WTC11 (cell line): ENCODE measurements at regions not wholly inside any gene's neighbourhood (a gene's known extent, or its start where the extent isn't known, plus 50 kb on each side); places are given as distances from the start of the nearest gene placed in this dataset.

Experiments used
- ATAC-seq: fragments of 200-7000 bp; cut with Tn5 transposase; 2 replicates; pipeline ENCODE4 v1.10.0; 2021; ENCODE audit warnings: mild to moderate bottlenecking, moderate library complexity
- CTCF ChIA-PET: fragments of 300-600 bp; sonication (Branson Sonifier 250); formaldehyde crosslinking; loops from one replicate; lab custom pipeline; 2021; ENCODE audit warnings: antibody characterized with exemption; lab: Charles Lee
- POLR2A ChIA-PET: fragments of 350-600 bp; sonication (Branson Sonifier 250); formaldehyde crosslinking; loops from one replicate; lab custom pipeline; 2021; ENCODE audit warnings: antibody characterized with exemption; lab: Charles Lee
- DNase-seq: peaks from one replicate; pipeline ENCODE4 v3.0.0; 2021; ENCODE audit warnings: low spot score
- H3K27ac Mint-ChIP-seq: 2 replicates; pipeline ENCODE4 v1.8.0; 2021; ENCODE audit warnings: mixed read lengths
- H3K27me3 Mint-ChIP-seq: 2 replicates; pipeline ENCODE4 v1.8.0; 2021; ENCODE audit warnings: low read depth, mild to moderate bottlenecking, moderate library complexity, mixed read lengths
- H3K36me3 Mint-ChIP-seq: 2 replicates; pipeline ENCODE4 v1.8.0; 2021; ENCODE audit warnings: mixed read lengths
- H3K4me1 Mint-ChIP-seq: 2 replicates; pipeline ENCODE4 v1.8.0; 2022; ENCODE audit warnings: mixed read lengths
- H3K4me3 Mint-ChIP-seq: 2 replicates; pipeline ENCODE4 v1.8.0; 2021; ENCODE audit warnings: mild to moderate bottlenecking, moderate library complexity, mixed read lengths
- H3K9me3 Mint-ChIP-seq: 2 replicates; pipeline ENCODE4 v1.8.0; 2021; ENCODE audit warnings: mixed read lengths
- CREB1 ChIP-seq: sonication (generic); formaldehyde crosslinking; IDR thresholded peaks from 2 replicates; pipeline ENCODE4 v1.8.0; 2023; ENCODE audit warnings: mild to moderate bottlenecking, missing genetic modification reagents
- ELF4 ChIP-seq: sonication (generic); formaldehyde crosslinking; IDR thresholded peaks from 2 replicates; pipeline ENCODE4 v1.8.1; 2022; ENCODE audit warnings: low read depth, mild to moderate bottlenecking, moderate library complexity, missing genetic modification reagents
- ESRRA ChIP-seq: sonication (generic); formaldehyde crosslinking; IDR thresholded peaks from 2 replicates; pipeline ENCODE4 v1.8.1; 2022; ENCODE audit warnings: mild to moderate bottlenecking, missing genetic modification reagents, borderline replicate concordance
- ETV6 ChIP-seq: sonication (generic); formaldehyde crosslinking; IDR thresholded peaks from 2 replicates; pipeline ENCODE4 v1.8.1; 2022; ENCODE audit warnings: mild to moderate bottlenecking, missing genetic modification reagents
- GABPB1 ChIP-seq: sonication (generic); formaldehyde crosslinking; IDR thresholded peaks from 2 replicates; pipeline ENCODE4 v1.8.1; 2023; ENCODE audit warnings: mild to moderate bottlenecking, missing genetic modification reagents
- GRHL2 ChIP-seq: fragments of 250-450 bp; sonication (Bioruptor Pico); IDR thresholded peaks from 2 replicates; pipeline ENCODE4 v1.8.0; 2022; ENCODE audit warnings: mild to moderate bottlenecking, moderate library complexity; ENCODE audit not compliant: insufficient replicate concordance, severe bottlenecking
- MYBL2 ChIP-seq: sonication (generic); formaldehyde crosslinking; IDR thresholded peaks from 2 replicates; pipeline ENCODE4 v1.8.1; 2023; ENCODE audit warnings: mild to moderate bottlenecking, moderate library complexity, missing genetic modification reagents
- NFYB ChIP-seq: sonication (generic); formaldehyde crosslinking; conservative IDR thresholded peaks from 2 replicates; pipeline ENCODE4 v1.8.0; 2022; ENCODE audit warnings: low read depth, missing genetic modification reagents
- NR1H2 ChIP-seq: sonication (generic); formaldehyde crosslinking; IDR thresholded peaks from 2 replicates; pipeline ENCODE4 v1.9.0; 2021; ENCODE audit warnings: mild to moderate bottlenecking, moderate library complexity, missing genetic modification reagents
- OVOL2 ChIP-seq: fragments of 250-450 bp; sonication (Bioruptor Pico); IDR thresholded peaks from 2 replicates; pipeline ENCODE4 v1.9.0; 2021; ENCODE audit warnings: mild to moderate bottlenecking, borderline replicate concordance
- SMAD4 ChIP-seq: sonication (generic); formaldehyde crosslinking; IDR thresholded peaks from 2 replicates; pipeline ENCODE4 v1.8.0; 2022; ENCODE audit warnings: mild to moderate bottlenecking, missing genetic modification reagents
- SP1 ChIP-seq: sonication (generic); formaldehyde crosslinking; conservative IDR thresholded peaks from 2 replicates; pipeline ENCODE4 v1.8.1; 2022; ENCODE audit warnings: missing genetic modification reagents
- TEAD1 ChIP-seq: sonication (generic); formaldehyde crosslinking; IDR thresholded peaks from 2 replicates; pipeline ENCODE4 v1.8.0; 2022; ENCODE audit warnings: mild to moderate bottlenecking, missing genetic modification reagents
- TF ChIP-seq, protein P1 (sequence below): sonication (generic); formaldehyde crosslinking; IDR thresholded peaks from 2 replicates; pipeline ENCODE4 v1.8.1; 2023; ENCODE audit warnings: mild to moderate bottlenecking, missing genetic modification reagents, borderline replicate concordance
- TF ChIP-seq, protein P2 (sequence below): sonication (generic); formaldehyde crosslinking; IDR thresholded peaks from 2 replicates; pipeline ENCODE4 v1.8.0; 2023; ENCODE audit warnings: mild to moderate bottlenecking, missing genetic modification reagents
- TF ChIP-seq, protein P3 (sequence below): sonication (generic); formaldehyde crosslinking; conservative IDR thresholded peaks from 2 replicates; pipeline ENCODE4 v1.8.1; 2022; ENCODE audit warnings: mild to moderate bottlenecking, missing genetic modification reagents
- TF ChIP-seq, protein P4 (sequence below): sonication (generic); formaldehyde crosslinking; IDR thresholded peaks from 2 replicates; pipeline ENCODE4 v1.8.1; 2022; ENCODE audit warnings: low read depth, mild to moderate bottlenecking, moderate library complexity, missing genetic modification reagents, borderline replicate concordance
- TF ChIP-seq, protein P5 (sequence below): fragments of 250-450 bp; sonication (Bioruptor Pico); IDR thresholded peaks from 2 replicates; pipeline ENCODE4 v1.9.0; 2021; ENCODE audit warnings: mild to moderate bottlenecking

DNA sequence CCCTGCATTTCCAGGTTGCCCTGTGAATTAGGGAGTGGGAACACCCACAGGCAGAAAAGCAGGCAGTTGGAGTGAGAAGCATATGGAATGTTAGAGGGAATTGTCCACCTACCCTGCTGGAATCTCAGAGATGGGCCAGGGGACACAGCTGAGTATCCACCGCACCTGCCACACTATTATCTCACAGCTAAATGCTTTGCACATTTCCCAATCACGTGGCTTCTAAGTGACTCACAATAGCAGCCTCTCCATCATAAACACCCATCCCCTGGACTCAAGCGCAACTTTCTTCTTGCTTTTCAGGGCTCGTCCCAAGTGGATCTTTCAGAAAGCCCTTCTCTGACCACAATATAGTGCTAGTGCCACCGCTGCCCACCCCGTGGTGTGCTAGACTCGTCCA, 389.0 kb upstream of the LMCD1 start (continued):
- TF ChIP-seq, protein P1, sequence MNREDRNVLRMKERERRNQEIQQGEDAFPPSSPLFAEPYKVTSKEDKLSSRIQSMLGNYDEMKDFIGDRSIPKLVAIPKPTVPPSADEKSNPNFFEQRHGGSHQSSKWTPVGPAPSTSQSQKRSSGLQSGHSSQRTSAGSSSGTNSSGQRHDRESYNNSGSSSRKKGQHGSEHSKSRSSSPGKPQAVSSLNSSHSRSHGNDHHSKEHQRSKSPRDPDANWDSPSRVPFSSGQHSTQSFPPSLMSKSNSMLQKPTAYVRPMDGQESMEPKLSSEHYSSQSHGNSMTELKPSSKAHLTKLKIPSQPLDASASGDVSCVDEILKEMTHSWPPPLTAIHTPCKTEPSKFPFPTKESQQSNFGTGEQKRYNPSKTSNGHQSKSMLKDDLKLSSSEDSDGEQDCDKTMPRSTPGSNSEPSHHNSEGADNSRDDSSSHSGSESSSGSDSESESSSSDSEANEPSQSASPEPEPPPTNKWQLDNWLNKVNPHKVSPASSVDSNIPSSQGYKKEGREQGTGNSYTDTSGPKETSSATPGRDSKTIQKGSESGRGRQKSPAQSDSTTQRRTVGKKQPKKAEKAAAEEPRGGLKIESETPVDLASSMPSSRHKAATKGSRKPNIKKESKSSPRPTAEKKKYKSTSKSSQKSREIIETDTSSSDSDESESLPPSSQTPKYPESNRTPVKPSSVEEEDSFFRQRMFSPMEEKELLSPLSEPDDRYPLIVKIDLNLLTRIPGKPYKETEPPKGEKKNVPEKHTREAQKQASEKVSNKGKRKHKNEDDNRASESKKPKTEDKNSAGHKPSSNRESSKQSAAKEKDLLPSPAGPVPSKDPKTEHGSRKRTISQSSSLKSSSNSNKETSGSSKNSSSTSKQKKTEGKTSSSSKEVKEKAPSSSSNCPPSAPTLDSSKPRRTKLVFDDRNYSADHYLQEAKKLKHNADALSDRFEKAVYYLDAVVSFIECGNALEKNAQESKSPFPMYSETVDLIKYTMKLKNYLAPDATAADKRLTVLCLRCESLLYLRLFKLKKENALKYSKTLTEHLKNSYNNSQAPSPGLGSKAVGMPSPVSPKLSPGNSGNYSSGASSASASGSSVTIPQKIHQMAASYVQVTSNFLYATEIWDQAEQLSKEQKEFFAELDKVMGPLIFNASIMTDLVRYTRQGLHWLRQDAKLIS, result no peak
- TF ChIP-seq OVOL2 (CRISPR knock-in tag), result no peak
- no peak for TF ChIP-seq GABPB1
- no peak for TF ChIP-seq GRHL2 (CRISPR knock-in tag)
- TF ChIP-seq ELF4 (CRISPR knock-in tag), result no peak

DNA sequence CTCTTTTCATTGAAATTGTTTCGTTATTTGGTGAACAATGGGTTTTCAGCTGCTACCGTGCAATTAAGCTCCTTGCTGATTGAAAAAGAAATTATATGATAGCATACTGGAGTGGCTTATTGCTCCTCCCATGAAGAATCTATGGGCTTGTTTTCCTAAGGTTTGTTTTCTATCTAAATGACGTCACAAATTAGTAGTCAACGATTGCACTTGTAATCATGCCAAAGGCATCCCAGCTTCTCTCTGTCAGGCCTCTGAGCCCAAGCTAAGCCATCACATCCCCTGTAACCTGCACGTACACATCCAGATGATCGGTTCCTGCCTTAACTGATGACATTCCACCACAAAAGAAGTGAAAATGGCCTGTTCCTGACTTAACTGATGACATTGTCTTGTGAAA, 388.0 kb upstream of the LMCD1 start:
- no peak overlapping the region for H3K4me3 Mint-ChIP-seq
- peaks cover 14% of the 10 kb centered on the region for H3K9me3 Mint-ChIP-seq
- H3K27ac Mint-ChIP-seq, result peak overlapping the region; percentile 88
- H3K4me1 Mint-ChIP-seq, result peaks cover 36% of the 10 kb centered on the region
- H3K36me3 Mint-ChIP-seq, result peaks cover 8% of the 10 kb centered on the region
- ATAC-seq (no peak), DNase-seq (no peak)
- ChIA-PET CTCF (interaction anchor here (0.6 to 4.1 kb wide), 6 partner anchors 18 to 307 kb away, joined by 3 to 35 read pairs (median 6); no protein-coding TSS in a partner anchor), POLR2A (interaction anchor here (0.7 kb wide), 1 partner anchor 234 kb away, joined by 5 read pairs; no protein-coding TSS in a partner anchor)
- no peaks in the 10 kb centered on the region for H3K27me3 Mint-ChIP-seq
- TF ChIP-seq ETV6 (no peak), TEAD1 (CRISPR knock-in tag) (no peak)
- TF ChIP-seq, protein P2, sequence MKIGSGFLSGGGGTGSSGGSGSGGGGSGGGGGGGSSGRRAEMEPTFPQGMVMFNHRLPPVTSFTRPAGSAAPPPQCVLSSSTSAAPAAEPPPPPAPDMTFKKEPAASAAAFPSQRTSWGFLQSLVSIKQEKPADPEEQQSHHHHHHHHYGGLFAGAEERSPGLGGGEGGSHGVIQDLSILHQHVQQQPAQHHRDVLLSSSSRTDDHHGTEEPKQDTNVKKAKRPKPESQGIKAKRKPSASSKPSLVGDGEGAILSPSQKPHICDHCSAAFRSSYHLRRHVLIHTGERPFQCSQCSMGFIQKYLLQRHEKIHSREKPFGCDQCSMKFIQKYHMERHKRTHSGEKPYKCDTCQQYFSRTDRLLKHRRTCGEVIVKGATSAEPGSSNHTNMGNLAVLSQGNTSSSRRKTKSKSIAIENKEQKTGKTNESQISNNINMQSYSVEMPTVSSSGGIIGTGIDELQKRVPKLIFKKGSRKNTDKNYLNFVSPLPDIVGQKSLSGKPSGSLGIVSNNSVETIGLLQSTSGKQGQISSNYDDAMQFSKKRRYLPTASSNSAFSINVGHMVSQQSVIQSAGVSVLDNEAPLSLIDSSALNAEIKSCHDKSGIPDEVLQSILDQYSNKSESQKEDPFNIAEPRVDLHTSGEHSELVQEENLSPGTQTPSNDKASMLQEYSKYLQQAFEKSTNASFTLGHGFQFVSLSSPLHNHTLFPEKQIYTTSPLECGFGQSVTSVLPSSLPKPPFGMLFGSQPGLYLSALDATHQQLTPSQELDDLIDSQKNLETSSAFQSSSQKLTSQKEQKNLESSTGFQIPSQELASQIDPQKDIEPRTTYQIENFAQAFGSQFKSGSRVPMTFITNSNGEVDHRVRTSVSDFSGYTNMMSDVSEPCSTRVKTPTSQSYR, result no peak
- TF ChIP-seq, all 79 proteins: peak for 0

DNA sequence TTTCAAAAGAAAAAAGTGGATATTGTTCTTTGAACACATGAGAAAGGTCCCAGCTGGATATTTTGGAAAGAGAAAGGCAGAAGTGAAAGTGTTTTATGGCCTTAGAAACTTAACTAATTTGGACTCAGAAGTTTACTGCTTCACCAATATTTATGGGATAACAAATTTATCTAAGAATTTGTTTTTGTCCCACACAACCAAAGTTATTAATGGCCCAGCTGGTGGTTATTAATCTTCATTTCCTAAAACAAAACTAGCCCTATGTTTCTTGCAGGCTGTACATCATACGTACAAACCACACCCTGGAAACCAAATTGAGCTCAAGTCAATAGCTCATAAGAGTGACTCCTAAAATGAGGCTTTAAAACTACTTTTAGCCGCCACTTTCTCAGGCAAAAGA, 372.9 kb upstream of the LMCD1 start:
- CTCF ChIA-PET, result interaction anchor here (0.7 kb wide), 1 partner anchor 17 kb away, joined by 3 read pairs; no protein-coding TSS in a partner anchor
- peaks cover 26% of the 10 kb centered on the region for H3K36me3 Mint-ChIP-seq
- TF ChIP-seq, protein P3, sequence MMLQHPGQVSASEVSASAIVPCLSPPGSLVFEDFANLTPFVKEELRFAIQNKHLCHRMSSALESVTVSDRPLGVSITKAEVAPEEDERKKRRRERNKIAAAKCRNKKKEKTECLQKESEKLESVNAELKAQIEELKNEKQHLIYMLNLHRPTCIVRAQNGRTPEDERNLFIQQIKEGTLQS (CRISPR knock-in tag), result no peak
- TF ChIP-seq, protein P1, result no peak
- TF ChIP-seq, protein P4, sequence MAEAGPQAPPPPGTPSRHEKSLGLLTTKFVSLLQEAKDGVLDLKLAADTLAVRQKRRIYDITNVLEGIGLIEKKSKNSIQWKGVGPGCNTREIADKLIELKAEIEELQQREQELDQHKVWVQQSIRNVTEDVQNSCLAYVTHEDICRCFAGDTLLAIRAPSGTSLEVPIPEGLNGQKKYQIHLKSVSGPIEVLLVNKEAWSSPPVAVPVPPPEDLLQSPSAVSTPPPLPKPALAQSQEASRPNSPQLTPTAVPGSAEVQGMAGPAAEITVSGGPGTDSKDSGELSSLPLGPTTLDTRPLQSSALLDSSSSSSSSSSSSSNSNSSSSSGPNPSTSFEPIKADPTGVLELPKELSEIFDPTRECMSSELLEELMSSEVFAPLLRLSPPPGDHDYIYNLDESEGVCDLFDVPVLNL (CRISPR knock-in tag), result no peak
- no peak for TF ChIP-seq MYBL2 (CRISPR knock-in tag)
- TF ChIP-seq ESRRA, result no peak
- no peak for TF ChIP-seq CREB1 (CRISPR knock-in tag)
- no peak for TF ChIP-seq SP1 (CRISPR knock-in tag)
- no peak for TF ChIP-seq NR1H2 (CRISPR knock-in tag)
- TF ChIP-seq, protein P5, sequence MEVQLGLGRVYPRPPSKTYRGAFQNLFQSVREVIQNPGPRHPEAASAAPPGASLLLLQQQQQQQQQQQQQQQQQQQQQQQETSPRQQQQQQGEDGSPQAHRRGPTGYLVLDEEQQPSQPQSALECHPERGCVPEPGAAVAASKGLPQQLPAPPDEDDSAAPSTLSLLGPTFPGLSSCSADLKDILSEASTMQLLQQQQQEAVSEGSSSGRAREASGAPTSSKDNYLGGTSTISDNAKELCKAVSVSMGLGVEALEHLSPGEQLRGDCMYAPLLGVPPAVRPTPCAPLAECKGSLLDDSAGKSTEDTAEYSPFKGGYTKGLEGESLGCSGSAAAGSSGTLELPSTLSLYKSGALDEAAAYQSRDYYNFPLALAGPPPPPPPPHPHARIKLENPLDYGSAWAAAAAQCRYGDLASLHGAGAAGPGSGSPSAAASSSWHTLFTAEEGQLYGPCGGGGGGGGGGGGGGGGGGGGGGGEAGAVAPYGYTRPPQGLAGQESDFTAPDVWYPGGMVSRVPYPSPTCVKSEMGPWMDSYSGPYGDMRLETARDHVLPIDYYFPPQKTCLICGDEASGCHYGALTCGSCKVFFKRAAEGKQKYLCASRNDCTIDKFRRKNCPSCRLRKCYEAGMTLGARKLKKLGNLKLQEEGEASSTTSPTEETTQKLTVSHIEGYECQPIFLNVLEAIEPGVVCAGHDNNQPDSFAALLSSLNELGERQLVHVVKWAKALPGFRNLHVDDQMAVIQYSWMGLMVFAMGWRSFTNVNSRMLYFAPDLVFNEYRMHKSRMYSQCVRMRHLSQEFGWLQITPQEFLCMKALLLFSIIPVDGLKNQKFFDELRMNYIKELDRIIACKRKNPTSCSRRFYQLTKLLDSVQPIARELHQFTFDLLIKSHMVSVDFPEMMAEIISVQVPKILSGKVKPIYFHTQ (CRISPR knock-in tag), result no peak
- TF ChIP-seq OVOL2 (CRISPR knock-in tag), result no peak
- no peak for TF ChIP-seq SMAD4
- no peak for TF ChIP-seq NFYB (CRISPR knock-in tag)

More for the DNA sequence above, 372.9 kb upstream of the LMCD1 start:
- ATAC-seq, result no peak
- Mint-ChIP-seq H3K4me1 (peaks cover 13% of the 10 kb centered on the region), H3K9me3 (peaks cover 48% of the 10 kb centered on the region), H3K4me3 (no peak overlapping the region), H3K27me3 (no peaks in the 10 kb centered on the region), H3K27ac (no peak overlapping the region)
- POLR2A ChIA-PET, result no interaction called here
- DNase-seq, result no peak
